Tibial nerve (tissue), 4 donors: ENCODE measurements at regions not wholly inside any gene's neighbourhood (a gene's known extent, or its start where the extent isn't known, plus 50 kb on each side); places are given as distances from the start of the nearest gene placed in this dataset.

Source experiments
- CTCF ChIP-seq, 5 experiments: fragments of 200-600 bp in 3 of 5; fragments of 450-650 bp in 2 of 5; sonication (generic) in 3 of 5; IDR thresholded peaks; one replicate each; pipeline ENCODE4 v1.5.1; 2016 to 2019; ENCODE audit warnings: antibody characterized with exemption in 5 of 5, mild to moderate bottlenecking in 3 of 5, moderate library complexity in 2 of 5
- EP300 ChIP-seq, 2 donors: sonication (generic); formaldehyde crosslinking; IDR thresholded peaks; one replicate each; pipeline ENCODE4 v1.6.1; 2017; ENCODE audit warnings: antibody characterized with exemption in 2 of 2, mild to moderate bottlenecking in 1 of 2
- POLR2A ChIP-seq, 2 donors: fragments of 450-650 bp; IDR thresholded peaks; one replicate each; pipeline ENCODE4 v1.6.1; 2017; ENCODE audit warnings: antibody characterized with exemption in 2 of 2, mild to moderate bottlenecking in 2 of 2, moderate library complexity in 2 of 2

DNA sequence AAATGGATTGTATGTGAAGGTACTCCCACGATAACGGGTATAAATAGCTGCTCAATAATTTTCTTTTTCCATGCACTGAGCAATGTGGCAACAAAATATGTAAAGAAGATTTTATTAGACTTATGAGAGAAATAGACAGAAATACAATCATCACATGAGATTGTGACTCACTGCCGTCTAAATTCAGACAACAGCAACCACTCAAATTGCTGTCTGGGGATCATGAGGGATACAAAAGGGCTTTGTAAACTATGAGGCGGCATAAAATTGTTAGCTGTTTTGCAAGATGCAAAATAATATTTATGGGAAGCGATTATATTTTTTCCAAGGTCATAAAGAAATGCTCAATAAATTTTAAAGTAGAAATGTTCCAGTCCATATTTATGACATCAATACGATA, 259.1 kb upstream of the AGAP1 start:
- TF ChIP-seq CTCF (IDR thresholded peaks at IDR 0.05) (no peak), POLR2A (IDR thresholded peaks at IDR 0.05) (no peak), EP300 (IDR thresholded peaks at IDR 0.05) (peak; percentile 21 to 76)
